ENCODE measurements at regions not wholly inside any gene's neighbourhood (a gene's known extent, or its start where the extent isn't known, plus 50 kb on each side); places are given as distances from the start of the nearest gene placed in this dataset.
"Not testable (repeated sequence)": the region's sequence is repeated elsewhere in the genome, so short reads cannot be mapped to it uniquely, and the experiment has no call there.

GRCh38 chr9:129443515-129444164 lies 177.3 kb downstream of the C9orf50 start:
- not testable (repeated sequence) for TF ChIP-seq POLR2A (IDR thresholded peaks at IDR 0.05)
- TF ChIP-seq, protein P1, sequence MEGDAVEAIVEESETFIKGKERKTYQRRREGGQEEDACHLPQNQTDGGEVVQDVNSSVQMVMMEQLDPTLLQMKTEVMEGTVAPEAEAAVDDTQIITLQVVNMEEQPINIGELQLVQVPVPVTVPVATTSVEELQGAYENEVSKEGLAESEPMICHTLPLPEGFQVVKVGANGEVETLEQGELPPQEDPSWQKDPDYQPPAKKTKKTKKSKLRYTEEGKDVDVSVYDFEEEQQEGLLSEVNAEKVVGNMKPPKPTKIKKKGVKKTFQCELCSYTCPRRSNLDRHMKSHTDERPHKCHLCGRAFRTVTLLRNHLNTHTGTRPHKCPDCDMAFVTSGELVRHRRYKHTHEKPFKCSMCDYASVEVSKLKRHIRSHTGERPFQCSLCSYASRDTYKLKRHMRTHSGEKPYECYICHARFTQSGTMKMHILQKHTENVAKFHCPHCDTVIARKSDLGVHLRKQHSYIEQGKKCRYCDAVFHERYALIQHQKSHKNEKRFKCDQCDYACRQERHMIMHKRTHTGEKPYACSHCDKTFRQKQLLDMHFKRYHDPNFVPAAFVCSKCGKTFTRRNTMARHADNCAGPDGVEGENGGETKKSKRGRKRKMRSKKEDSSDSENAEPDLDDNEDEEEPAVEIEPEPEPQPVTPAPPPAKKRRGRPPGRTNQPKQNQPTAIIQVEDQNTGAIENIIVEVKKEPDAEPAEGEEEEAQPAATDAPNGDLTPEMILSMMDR (IDR thresholded peaks at IDR 0.05 in 4 of 5, conservative IDR thresholded peaks at IDR 0.05 in 1 of 5): not testable (repeated sequence)
